ENCODE measurements at regions not wholly inside any gene's neighbourhood (a gene's known extent, or its start where the extent isn't known, plus 50 kb on each side); places are given as distances from the start of the nearest gene placed in this dataset.

DNA sequence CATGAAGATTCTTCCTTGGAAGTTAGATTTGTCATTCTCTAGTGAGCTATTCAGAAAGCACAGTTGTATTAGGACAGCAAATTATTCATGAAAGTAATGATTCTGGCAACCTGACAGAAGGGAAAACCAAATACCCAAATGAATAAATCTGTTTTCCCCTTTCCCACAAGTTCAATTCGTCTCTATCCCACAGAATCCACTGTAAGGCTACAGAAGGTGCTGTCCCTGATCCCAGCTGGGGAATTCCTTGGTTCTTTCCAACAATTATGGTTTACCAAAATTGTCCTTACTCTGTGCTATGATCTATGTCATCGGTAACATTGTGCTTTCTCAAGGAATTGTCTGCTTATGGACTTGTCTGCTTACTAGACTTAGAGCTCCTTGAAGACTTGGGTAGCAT is 104.2 kb downstream of the FASLG start:
- TF ChIP-seq CTCF (conservative IDR thresholded peaks at IDR 0.05; ENCODE audit: low read depth, low read length) = no peak
- DNase-seq (ENCODE audit: low read depth) = no peak
- H3K4me3 ChIP-seq (ENCODE audit: low read depth, low read length) = no peak overlapping the region

- no peak for DNase-seq (ENCODE audit: low read depth)
- no peak for TF ChIP-seq CTCF (conservative IDR thresholded peaks at IDR 0.05; ENCODE audit: low read depth, low read length)
- no peak overlapping the region for H3K4me3 ChIP-seq (ENCODE audit: low read depth, low read length)
These were observed 105.5 kb downstream of the FASLG start for GRCh38 chr1:172764378-172764777.

DNA sequence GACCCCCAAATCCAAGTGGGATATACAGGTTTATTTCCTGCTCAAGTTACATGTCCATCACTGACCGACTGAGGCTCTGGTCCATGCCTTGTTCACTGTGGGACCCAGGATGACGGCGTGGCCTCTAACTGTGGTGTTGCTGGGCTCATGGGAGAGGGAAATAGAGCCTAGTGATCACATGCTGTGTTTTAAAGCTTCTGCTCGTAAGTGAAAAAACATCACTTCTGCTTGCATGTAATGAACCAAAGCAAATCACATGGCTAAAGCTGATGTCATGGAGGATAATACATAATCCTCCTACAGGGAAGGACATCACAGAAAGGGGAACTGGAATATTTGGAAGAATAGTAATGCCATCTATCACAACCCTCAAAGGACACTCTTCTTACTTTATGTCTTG is 107.6 kb downstream of the FASLG start:
- no peak for TF ChIP-seq CTCF (conservative IDR thresholded peaks at IDR 0.05; ENCODE audit: low read depth, low read length)
- DNase-seq (ENCODE audit: low read depth) = no peak

GRCh38 chr1:172770071-172770470 is 111.2 kb downstream of the FASLG start:
- no peak overlapping the region for H3K4me3 ChIP-seq (ENCODE audit: low read depth, low read length)
- no peak for TF ChIP-seq CTCF (conservative IDR thresholded peaks at IDR 0.05; ENCODE audit: low read depth, low read length)
- no peak for DNase-seq (ENCODE audit: low read depth)

More for the DNA sequence above, 107.6 kb downstream of the FASLG start:
- H3K4me3 ChIP-seq (ENCODE audit: low read depth, low read length) = no peak overlapping the region

- TF ChIP-seq CTCF (conservative IDR thresholded peaks at IDR 0.05; ENCODE audit: low read depth, low read length) = no peak
- no peak overlapping the region for H3K4me3 ChIP-seq (ENCODE audit: low read depth, low read length)
- no peak for DNase-seq (ENCODE audit: low read depth)
These were observed 115.7 kb downstream of the FASLG start for GRCh38 chr1:172774561-172774960.

GRCh38 chr1:172775606-172776005 is 116.7 kb downstream of the FASLG start:
- H3K4me3 ChIP-seq (ENCODE audit: low read depth, low read length) = no peak overlapping the region
- no peak for DNase-seq (ENCODE audit: low read depth)
- TF ChIP-seq CTCF (conservative IDR thresholded peaks at IDR 0.05; ENCODE audit: low read depth, low read length) = no peak

GRCh38 chr1:172776071-172776470 is 117.2 kb downstream of the FASLG start:
- no peak for TF ChIP-seq CTCF (conservative IDR thresholded peaks at IDR 0.05; ENCODE audit: low read depth, low read length)
- no peak overlapping the region for H3K4me3 ChIP-seq (ENCODE audit: low read depth, low read length)
- no peak for DNase-seq (ENCODE audit: low read depth)
